CD4-positive, CD25-positive, alpha-beta regulatory T cell (primary cell): ENCODE measurements at regions not wholly inside any gene's neighbourhood (a gene's known extent, or its start where the extent isn't known, plus 50 kb on each side); places are given as distances from the start of the nearest gene placed in this dataset.
A peak's percentile ranks its signal among the peaks of the same experiment; 100 is the strongest.

ENCODE experiments used
- ATAC-seq, 2 donors: fragments of 150-1000 bp; cut with Tn5 transposase; one replicate each; pipeline ENCODE4 v1.10.0; 2021; ENCODE audit warnings: low read depth in 2 of 2, moderate number of reproducible peaks in 2 of 2, moderate library complexity in 1 of 2
- DNase-seq, 3 donors: peaks; one replicate each; pipeline versions ENCODE4 v3.0.0 to v3.0.0-alpha.2; 2012 to 2022; ENCODE audit warnings: mixed read lengths in 1 of 3
- H3K27ac ChIP-seq: one replicate; pipeline ENCODE4 v1.7.0; 2013; ENCODE audit warnings: mild to moderate bottlenecking, low read length; ENCODE audit not compliant: insufficient read depth, poor library complexity, severe bottlenecking
- H3K27me3 ChIP-seq: one replicate; pipeline ENCODE4 v1.7.0; 2013; ENCODE audit warnings: low read length; ENCODE audit not compliant: control insufficient read depth, insufficient read depth
- H3K36me3 ChIP-seq: one replicate; pipeline ENCODE4 v1.7.0; 2013; ENCODE audit warnings: mild to moderate bottlenecking, low read length, moderate library complexity; ENCODE audit not compliant: control insufficient read depth, insufficient read depth
- H3K4me1 ChIP-seq: 2 replicates; pipeline ENCODE4 v1.7.0; 2013; ENCODE audit warnings: mild to moderate bottlenecking, low read length; ENCODE audit not compliant: insufficient read depth, control insufficient read depth, poor library complexity, severe bottlenecking
- H3K4me3 ChIP-seq: one replicate; pipeline ENCODE4 v1.7.0; 2013; ENCODE audit warnings: low read depth, mild to moderate bottlenecking, low read length, moderate library complexity
- H3K9me3 ChIP-seq, 2 experiments: 1 replicate in 1 of 2; 2 replicates in 1 of 2; pipeline ENCODE4 v1.7.0; 2013; ENCODE audit warnings: low read length in 2 of 2, mild to moderate bottlenecking in 1 of 2, moderate library complexity in 1 of 2; ENCODE audit not compliant: control insufficient read depth in 2 of 2
- H3K27ac Mint-ChIP-seq, 3 donors: one replicate each; pipeline ENCODE4 v1.8.0; 2020 to 2022; ENCODE audit warnings: mild to moderate bottlenecking in 3 of 3, mixed read lengths in 3 of 3, moderate library complexity in 2 of 3
- H3K27me3 Mint-ChIP-seq: one replicate; pipeline ENCODE4 v1.8.0; 2022; ENCODE audit warnings: mild to moderate bottlenecking, mixed read lengths
- H3K36me3 Mint-ChIP-seq: one replicate; pipeline ENCODE4 v1.8.0; 2020; ENCODE audit warnings: mixed read lengths
- H3K4me1 Mint-ChIP-seq, 4 donors: one replicate each; pipeline ENCODE4 v1.8.0; 2020 to 2022; ENCODE audit warnings: mixed read lengths in 4 of 4, mild to moderate bottlenecking in 1 of 4
- H3K4me3 Mint-ChIP-seq, 4 donors: one replicate each; pipeline ENCODE4 v1.8.0; 2020 to 2022; ENCODE audit warnings: mild to moderate bottlenecking in 4 of 4, mixed read lengths in 4 of 4, moderate library complexity in 3 of 4
- H3K9me3 Mint-ChIP-seq, 7 donors: one replicate each; pipeline ENCODE4 v1.8.0; 2020 to 2022; ENCODE audit warnings: mixed read lengths in 7 of 7, mild to moderate bottlenecking in 3 of 7, moderate library complexity in 2 of 7

- H3K27me3 Mint-ChIP-seq = peaks cover 13% of the 10 kb centered on the region
- H3K27ac Mint-ChIP-seq = no peak overlapping the region
- no peak overlapping the region for H3K4me3 Mint-ChIP-seq
- ATAC-seq (no peak), DNase-seq (no peak)
- no peaks in the 10 kb centered on the region for H3K4me1 Mint-ChIP-seq
- Histone ChIP-seq H3K27ac (no peak overlapping the region), H3K9me3 (no peaks in the 10 kb centered on the region), H3K4me3 (no peak overlapping the region), H3K36me3 (no peaks in the 10 kb centered on the region), H3K4me1 (no peaks in the 10 kb centered on the region), H3K27me3 (no peaks in the 10 kb centered on the region)
- peaks cover 0 to 1% (median 0%) of the 10 kb centered on the region in 7 donors for H3K9me3 Mint-ChIP-seq
- no peaks in the 10 kb centered on the region for H3K36me3 Mint-ChIP-seq
These were observed 50.2 kb upstream of the FGF3 start for GRCh38 chr11:69869311-69869939.

GRCh38 chr11:69870766-69871165, 51.5 kb upstream of the FGF3 start:
- no peak for ATAC-seq
- Mint-ChIP-seq H3K27me3 (peaks cover 6% of the 10 kb centered on the region), H3K9me3 (peaks cover 0 to 1% (median 0%) of the 10 kb centered on the region in 7 donors), H3K36me3 (no peaks in the 10 kb centered on the region), H3K4me3 (no peak overlapping the region), H3K4me1 (no peaks in the 10 kb centered on the region), H3K27ac (peak overlapping the region in 1 of 3 donors; percentile 44)
- Histone ChIP-seq H3K27ac (no peak overlapping the region), H3K4me1 (no peaks in the 10 kb centered on the region), H3K27me3 (no peaks in the 10 kb centered on the region), H3K9me3 (no peaks in the 10 kb centered on the region), H3K4me3 (no peak overlapping the region), H3K36me3 (no peaks in the 10 kb centered on the region)
- DNase-seq = no peak

- no peak overlapping the region for H3K4me3 ChIP-seq
- no peaks in the 10 kb centered on the region for H3K27me3 Mint-ChIP-seq
- peaks cover 0 to 1% (median 0%) of the 10 kb centered on the region in 7 donors for H3K9me3 Mint-ChIP-seq
- no peaks in the 10 kb centered on the region for H3K36me3 Mint-ChIP-seq
- H3K4me3 Mint-ChIP-seq = no peak overlapping the region
- H3K4me1 ChIP-seq = no peaks in the 10 kb centered on the region
- ATAC-seq = no peak
- H3K27ac ChIP-seq = no peak overlapping the region
- no peak for DNase-seq
- H3K27me3 ChIP-seq = no peaks in the 10 kb centered on the region
- no peaks in the 10 kb centered on the region for H3K36me3 ChIP-seq
- H3K27ac Mint-ChIP-seq = no peak overlapping the region
- H3K4me1 Mint-ChIP-seq = no peaks in the 10 kb centered on the region
- no peaks in the 10 kb centered on the region for H3K9me3 ChIP-seq
These were observed 54.2 kb upstream of the FGF3 start for GRCh38 chr11:69873166-69874077.

- Histone ChIP-seq H3K4me3 (no peak overlapping the region), H3K27me3 (no peaks in the 10 kb centered on the region), H3K36me3 (no peaks in the 10 kb centered on the region), H3K27ac (no peak overlapping the region), H3K9me3 (no peaks in the 10 kb centered on the region), H3K4me1 (no peaks in the 10 kb centered on the region)
- no peak for DNase-seq
- H3K36me3 Mint-ChIP-seq = no peaks in the 10 kb centered on the region
- peaks cover 0 to 1% (median 0%) of the 10 kb centered on the region in 7 donors for H3K9me3 Mint-ChIP-seq
- ATAC-seq = no peak
- no peaks in the 10 kb centered on the region for H3K27me3 Mint-ChIP-seq
- H3K27ac Mint-ChIP-seq = no peak overlapping the region
- no peak overlapping the region for H3K4me3 Mint-ChIP-seq
- no peaks in the 10 kb centered on the region for H3K4me1 Mint-ChIP-seq
These were observed 55.2 kb upstream of the FGF3 start for GRCh38 chr11:69874178-69874983.

- no peaks in the 10 kb centered on the region for H3K4me1 Mint-ChIP-seq
- H3K4me3 ChIP-seq = no peak overlapping the region
- DNase-seq (no peak), ATAC-seq (no peak)
- H3K36me3 ChIP-seq = no peaks in the 10 kb centered on the region
- H3K9me3 Mint-ChIP-seq = peaks cover 0 to 1% (median 0%) of the 10 kb centered on the region in 7 donors
- no peaks in the 10 kb centered on the region for H3K36me3 Mint-ChIP-seq
- H3K4me3 Mint-ChIP-seq = no peak overlapping the region
- no peaks in the 10 kb centered on the region for H3K4me1 ChIP-seq
- no peak overlapping the region for H3K27ac Mint-ChIP-seq
- no peaks in the 10 kb centered on the region for H3K27me3 ChIP-seq
- H3K9me3 ChIP-seq = no peaks in the 10 kb centered on the region
- H3K27me3 Mint-ChIP-seq = no peaks in the 10 kb centered on the region
- no peak overlapping the region for H3K27ac ChIP-seq
These were observed 55.9 kb upstream of the FGF3 start for GRCh38 chr11:69874984-69875624.

GRCh38 chr11:69876013-69876412, 56.8 kb upstream of the FGF3 start:
- no peak overlapping the region for H3K4me3 ChIP-seq
- H3K27ac ChIP-seq = no peak overlapping the region
- H3K36me3 Mint-ChIP-seq = no peaks in the 10 kb centered on the region
- no peaks in the 10 kb centered on the region for H3K4me1 ChIP-seq
- peaks cover 0 to 1% (median 0%) of the 10 kb centered on the region in 7 donors for H3K9me3 Mint-ChIP-seq
- H3K9me3 ChIP-seq = no peaks in the 10 kb centered on the region
- ATAC-seq (no peak), DNase-seq (no peak)
- H3K4me1 Mint-ChIP-seq = no peaks in the 10 kb centered on the region
- no peak overlapping the region for H3K4me3 Mint-ChIP-seq
- no peak overlapping the region for H3K27ac Mint-ChIP-seq
- no peaks in the 10 kb centered on the region for H3K36me3 ChIP-seq
- H3K27me3 ChIP-seq = no peaks in the 10 kb centered on the region
- H3K27me3 Mint-ChIP-seq = no peaks in the 10 kb centered on the region

- no peaks in the 10 kb centered on the region for H3K27me3 ChIP-seq
- H3K9me3 ChIP-seq = no peaks in the 10 kb centered on the region
- ATAC-seq = no peak
- H3K4me3 Mint-ChIP-seq = no peak overlapping the region
- no peak overlapping the region for H3K4me3 ChIP-seq
- no peaks in the 10 kb centered on the region for H3K9me3 Mint-ChIP-seq
- no peaks in the 10 kb centered on the region for H3K4me1 ChIP-seq
- H3K27me3 Mint-ChIP-seq = no peaks in the 10 kb centered on the region
- no peak for DNase-seq
- no peaks in the 10 kb centered on the region for H3K36me3 Mint-ChIP-seq
- H3K36me3 ChIP-seq = no peaks in the 10 kb centered on the region
- no peak overlapping the region for H3K27ac Mint-ChIP-seq
- H3K27ac ChIP-seq = no peak overlapping the region
- no peaks in the 10 kb centered on the region for H3K4me1 Mint-ChIP-seq
These were observed 58.0 kb upstream of the FGF3 start for GRCh38 chr11:69877235-69877634.
